K562 (cell line): ENCODE measurements at regions not wholly inside any gene's neighbourhood (a gene's known extent, or its start where the extent isn't known, plus 50 kb on each side); places are given as distances from the start of the nearest gene placed in this dataset.
A peak's percentile ranks its signal among the peaks of the same experiment; 100 is the strongest.

Experiments used
- ATAC-seq: fragments of 200-7000 bp; cut with Tn5 transposase; 3 replicates; pipeline ENCODE4 v1.9.1; 2020; ENCODE audit warnings: moderate library complexity
- BruUV-seq: library from RNA; stranded (reverse); fragments of 400-500 nt; replicated peaks from 2 replicates; lab custom pipeline; 2021; lab: Mats Ljungman, UMichigan
- CTCF ChIA-PET: fragments of 300-600 bp; formaldehyde crosslinking; extraction: SDS; loops from one replicate; lab custom pipeline; 2021; ENCODE audit warnings: low intra/inter-chr PET ratio; lab: Yijun Ruan, JAX
- POLR2A ChIA-PET: fragments of 300-600, 350-650 bp; sonication (Branson Sonifier 250); formaldehyde crosslinking; extraction: SDS; loops from one replicate; lab custom pipeline; 2021; ENCODE audit warnings: antibody characterized with exemption, inconsistent platforms; lab: Yijun Ruan, JAX
- DNase-seq, 4 experiments: peaks; one replicate each; pipeline versions ENCODE4 v3.0.0 to v3.0.0-alpha.2; 2011 to 2018; ENCODE audit warnings: low spot score in 3 of 4, mixed read lengths in 3 of 4; ENCODE audit errors: extremely low read depth in 1 of 4
- FAIRE-seq: peaks from 2 replicates; lab custom pipeline; 2011; peaks lifted over from hg19 to GRCh38; lab: Jason Lieb, UNC
- H2AFZ ChIP-seq: 2 replicates; pipeline ENCODE4 v1.6.0; 2011; ENCODE audit warnings: low read depth, low read length, control low read depth, inconsistent platforms
- H3K27ac ChIP-seq: fragments of 200-600 bp; 3 replicates; pipeline ENCODE4 v1.8.0; 2011; ENCODE audit warnings: low read depth, mild to moderate bottlenecking, control low read depth, inconsistent platforms, low read length, moderate library complexity, mixed read lengths; ENCODE audit errors: extremely low read depth
- H3K27me3 ChIP-seq, 2 experiments: fragments of 300-600 bp in 1 of 2; 2 replicates in 1 of 2; 3 replicates in 1 of 2; pipeline versions ENCODE4 v1.6.0 to v1.8.0; 2011; ENCODE audit warnings: inconsistent platforms in 2 of 2, low read length in 2 of 2, mild to moderate bottlenecking in 1 of 2, mixed read lengths in 1 of 2, moderate library complexity in 1 of 2; ENCODE audit not compliant: control insufficient read depth in 2 of 2, insufficient read depth in 2 of 2
- H3K36me3 ChIP-seq: fragments of 300-600 bp; 3 replicates; pipeline ENCODE4 v1.8.0; 2011; ENCODE audit warnings: mild to moderate bottlenecking, low read length, inconsistent platforms; ENCODE audit not compliant: control insufficient read depth, insufficient read depth
- H3K4me1 ChIP-seq, 2 experiments: fragments of 200-600 bp in 1 of 2; replicated peaks in 1 of 2; 2 replicates in 1 of 2; 3 replicates in 1 of 2; pipeline versions ENCODE4 v1.5.1 to v1.8.0; 2011; ENCODE audit warnings: inconsistent platforms in 2 of 2, low read length in 2 of 2, mild to moderate bottlenecking in 1 of 2, mixed read lengths in 1 of 2, moderate library complexity in 1 of 2; ENCODE audit not compliant: control insufficient read depth in 2 of 2, insufficient read depth in 2 of 2
- H3K4me2 ChIP-seq: 2 replicates; pipeline ENCODE4 v1.6.1; 2011; ENCODE audit warnings: low read length, control low read depth, inconsistent platforms, mixed read lengths; ENCODE audit not compliant: insufficient read depth
- H3K4me3 ChIP-seq: fragments of 200-600 bp; sonication (generic), shearing (Covaris generic); 2 replicates; pipeline ENCODE4 v1.5.1; 2016; ENCODE audit warnings: control low read depth, inconsistent platforms
- H3K79me2 ChIP-seq: fragments of 200-600 bp; 3 replicates; pipeline ENCODE4 v1.8.0; 2011; ENCODE audit warnings: low read length, inconsistent platforms; ENCODE audit not compliant: control insufficient read depth, insufficient read depth
- H3K9ac ChIP-seq, 2 experiments: 2 replicates each; pipeline versions ENCODE4 v1.6.0 to v1.6.1; 2011; ENCODE audit warnings: low read depth in 2 of 2, low read length in 2 of 2, control low read depth in 1 of 2, inconsistent platforms in 1 of 2, mild to moderate bottlenecking in 1 of 2, mixed read lengths in 1 of 2; ENCODE audit not compliant: insufficient read depth in 1 of 2
- H3K9me1 ChIP-seq: one replicate; pipeline ENCODE4 v1.6.0; 2011; ENCODE audit warnings: inconsistent platforms, mild to moderate bottlenecking, low read length, moderate library complexity; ENCODE audit not compliant: control insufficient read depth, insufficient read depth
- H3K9me3 ChIP-seq: replicated peaks from 2 replicates; pipeline ENCODE4 v1.5.1; 2011; ENCODE audit warnings: low read depth, low read length, inconsistent platforms; ENCODE audit not compliant: control insufficient read depth, insufficient read depth
- H4K20me1 ChIP-seq: replicated peaks from 2 replicates; pipeline ENCODE4 v1.6.1; 2011; ENCODE audit warnings: low read length, inconsistent platforms, mixed read lengths; ENCODE audit not compliant: control insufficient read depth, insufficient read depth
- CEBPB ChIP-seq: fragments of 450-650 bp; IDR thresholded peaks from 2 replicates; pipeline ENCODE4 v1.6.1; 2016; ENCODE audit warnings: missing genetic modification characterization, missing compliant biosample characterization
- MYC ChIP-seq, 2 experiments: fragments of 250-450 bp in 1 of 2; sonication (Bioruptor Pico) in 1 of 2; IDR thresholded peaks; 2 replicates each; pipeline versions ENCODE4 v1.5.1 to v1.6.1; 2012 to 2021; ENCODE audit warnings: low read depth in 2 of 2, borderline replicate concordance in 1 of 2, improper control_type of control experiment in 1 of 2, low read length in 1 of 2, mild to moderate bottlenecking in 1 of 2, moderate library complexity in 1 of 2
- WGBS: fragments of 100-300 bp; shearing (Covaris generic); methylation state at CpG from one replicate; pipeline ENCODE4 v1.1.6; 2016; ENCODE audit warnings: low coverage, mixed read lengths; ENCODE audit not compliant: insufficient coverage; ENCODE audit errors: missing lambda C conversion rate; 5-methylcytosine and 5-hydroxymethylcytosine counted together
- in situ Hi-C: fragments of 300-500 bp; cut with MboI; formaldehyde crosslinking; loops from 4 replicates; pipeline ENCODE4 v1.15.0; 2018; ENCODE audit warnings: inconsistent platforms, mixed read lengths
- intact Hi-C: fragments of 100-400 bp; cut with micrococcal nuclease; formaldehyde crosslinking; loops from 2 replicates; pipeline ENCODE4 v1.14.2; 2022
- TF ChIP-seq, protein P1 (sequence below): sonication (generic); formaldehyde crosslinking; IDR thresholded peaks from 2 replicates; pipeline ENCODE4 v1.8.0; 2022; ENCODE audit warnings: mild to moderate bottlenecking, missing genetic modification reagents

GRCh38 chr6:894274-894673 lies 201.3 kb upstream of the EXOC2 start (continued):
- TF ChIP-seq MYC (IDR thresholded peaks at IDR 0.05; ENCODE audit: low read depth, low read length) (no peak), MYC (CRISPR knock-in tag; IDR thresholded peaks at IDR 0.05; ENCODE audit: borderline replicate concordance, low read depth) (no peak)
- TF ChIP-seq, all 486 proteins: peak for 3

- Histone ChIP-seq H3K27ac (no peak overlapping the region), H3K4me3 (no peak overlapping the region), H3K4me2 (no peak overlapping the region), H3K36me3 (no peaks in the 10 kb centered on the region), H3K9me3 (no peaks in the 10 kb centered on the region), H2AFZ (no peak overlapping the region), H3K9me1 (no peaks in the 10 kb centered on the region), H3K9ac (no peak overlapping the region), H3K27me3 (peaks cover 16 to 31% of the 10 kb centered on the region in 2 experiments; a peak in 4 of 5 replicates), H4K20me1 (0 out of 2 replicates have a peak, but pooled peaks cover 7% of the 10 kb centered on the region), H3K79me2 (no peaks in the 10 kb centered on the region), H3K4me1 (peaks cover 0 to 4% of the 10 kb centered on the region in 2 experiments; a peak in 1 of 5 replicates)
- intact Hi-C loops (loop anchor here (10.0 kb wide), 1 partner anchor 86 kb away; no protein-coding TSS in a partner anchor), in situ Hi-C loops (no loop called here)
- FAIRE-seq (no peak), ATAC-seq (no peak), DNase-seq (no peak)
- ChIA-PET POLR2A (interaction anchor here (0.6 kb wide), 1 partner anchor 305 kb away, joined by 3 read pairs; no protein-coding TSS in a partner anchor), CTCF (no interaction called here)
- no TSS peak for BruUV-seq
- WGBS, result 0% methylated on average over 6 of the region's 6 CpGs
- 0 out of 2 replicates have a peak, but pooled peaks have one; percentile 39 for TF ChIP-seq CEBPB
- TF ChIP-seq, protein P1, sequence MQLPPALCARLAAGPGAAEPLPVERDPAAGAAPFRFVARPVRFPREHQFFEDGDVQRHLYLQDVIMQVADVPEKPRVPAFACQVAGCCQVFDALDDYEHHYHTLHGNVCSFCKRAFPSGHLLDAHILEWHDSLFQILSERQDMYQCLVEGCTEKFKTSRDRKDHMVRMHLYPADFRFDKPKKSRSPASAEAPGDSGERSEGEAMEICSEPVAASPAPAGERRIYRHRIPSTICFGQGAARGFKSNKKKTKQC, result no peak
Measured at GRCh38 chr6:890995-891394, 198.1 kb upstream of the EXOC2 start.
